B cell (primary cell): ENCODE measurements at regions not wholly inside any gene's neighbourhood (a gene's known extent, or its start where the extent isn't known, plus 50 kb on each side); places are given as distances from the start of the nearest gene placed in this dataset.
"Not testable (repeated sequence)": the region's sequence is repeated elsewhere in the genome, so short reads cannot be mapped to it uniquely, and the experiment has no call there.

ENCODE experiments used
- ATAC-seq: fragments of 200-7000 bp; cut with Tn5 transposase; one replicate; pipeline ENCODE4 v1.10.0; 2021; ENCODE audit warnings: low read depth, mild to moderate bottlenecking, moderate number of reproducible peaks, moderate library complexity
- CTCF ChIA-PET: fragments of 350-600 bp; sonication (Branson Sonifier 250); formaldehyde crosslinking; loops from one replicate; lab custom pipeline; 2021; ENCODE audit warnings: antibody characterized with exemption, inconsistent platforms; lab: Charles Lee
- POLR2A ChIA-PET: fragments of 350-600 bp; sonication (Branson Sonifier 250); formaldehyde crosslinking; loops from one replicate; lab custom pipeline; 2021; ENCODE audit warnings: antibody characterized with exemption; lab: Charles Lee
- DNase-seq: peaks from one replicate; pipeline ENCODE4 v3.0.0; 2013
- H2AFZ ChIP-seq: 2 replicates; pipeline ENCODE4 v1.6.1; 2012; ENCODE audit warnings: mild to moderate bottlenecking, low read depth, low read length; ENCODE audit not compliant: insufficient read depth, poor library complexity, severe bottlenecking
- H3K27ac ChIP-seq, 2 donors: 1 replicate in 1 of 2; 2 replicates in 1 of 2; pipeline ENCODE4 v1.5.1; 2012 to 2013; ENCODE audit warnings: low read length in 2 of 2, mild to moderate bottlenecking in 2 of 2, moderate library complexity in 1 of 2
- H3K27me3 ChIP-seq, 4 experiments: fragments of 200-600 bp in 1 of 4; sonication (generic) in 1 of 4; replicated peaks in 1 of 4; 1 replicate in 2 of 4; 2 replicates in 2 of 4; pipeline versions ENCODE4 v1.6.1 to v1.7.0; 2013 to 2016; ENCODE audit warnings: low read length in 3 of 4, mild to moderate bottlenecking in 2 of 4, mixed read lengths in 1 of 4, moderate library complexity in 1 of 4; ENCODE audit not compliant: insufficient read depth in 4 of 4, control insufficient read depth in 3 of 4; ENCODE audit errors: control extremely low read depth in 1 of 4
- H3K36me3 ChIP-seq, 2 experiments: replicated peaks in 1 of 2; 1 replicate in 1 of 2; 2 replicates in 1 of 2; pipeline versions ENCODE4 v1.6.1 to v1.7.1; 2013; ENCODE audit warnings: low read length in 1 of 2; ENCODE audit not compliant: insufficient read depth in 2 of 2, control insufficient read depth in 1 of 2; ENCODE audit errors: control extremely low read depth in 1 of 2, extremely low read depth in 1 of 2
- H3K4me1 ChIP-seq, 2 donors: fragments of 200-600 bp in 1 of 2; sonication (generic) in 1 of 2; 1 replicate in 1 of 2; 2 replicates in 1 of 2; pipeline versions ENCODE4 v1.5.1 to v1.6.1; 2013 to 2017; ENCODE audit warnings: low read length in 2 of 2; ENCODE audit not compliant: control insufficient read depth in 2 of 2, insufficient read depth in 2 of 2
- H3K4me2 ChIP-seq: replicated peaks from 2 replicates; pipeline ENCODE3; 2012; ENCODE audit warnings: mild to moderate bottlenecking, low read depth, low read length; ENCODE audit not compliant: poor library complexity, severe bottlenecking
- H3K4me3 ChIP-seq, 5 experiments: fragments of 200-600 bp in 1 of 5; sonication (generic) in 1 of 5; 1 replicate in 3 of 5; 2 replicates in 2 of 5; pipeline versions ENCODE4 v1.5.1 to v1.7.0; 2011 to 2016; ENCODE audit warnings: low read length in 4 of 5, mild to moderate bottlenecking in 4 of 5, low read depth in 2 of 5, control low read depth in 1 of 5, moderate library complexity in 1 of 5; ENCODE audit not compliant: insufficient read depth in 1 of 5; ENCODE audit errors: control extremely low read depth in 1 of 5, extremely low read depth in 1 of 5
- H3K79me2 ChIP-seq: fragments of 200-600 bp; sonication (generic); one replicate; pipeline ENCODE4 v1.6.0; 2016; ENCODE audit warnings: low read length; ENCODE audit not compliant: control insufficient read depth, insufficient read depth
- H3K9ac ChIP-seq: fragments of 200-600 bp; sonication (generic); 2 replicates; pipeline ENCODE4 v1.6.1; 2017; ENCODE audit warnings: mild to moderate bottlenecking, low read length, moderate library complexity
- H3K9me3 ChIP-seq, 3 donors: one replicate each; pipeline versions ENCODE4 v1.6.1 to v1.7.1; 2013; ENCODE audit warnings: low read length in 2 of 3; ENCODE audit not compliant: control insufficient read depth in 2 of 3, insufficient read depth in 1 of 3; ENCODE audit errors: control extremely low read depth in 1 of 3
- H4K20me1 ChIP-seq: 2 replicates; pipeline ENCODE4 v1.6.0; 2012; ENCODE audit warnings: mild to moderate bottlenecking, low read length; ENCODE audit not compliant: insufficient read depth, control insufficient read depth, poor library complexity, severe bottlenecking
- H3K27ac Mint-ChIP-seq: one replicate; pipeline ENCODE4 v1.8.0; 2021; ENCODE audit warnings: mixed read lengths
- H3K27me3 Mint-ChIP-seq: one replicate; pipeline ENCODE4 v1.8.0; 2021; ENCODE audit warnings: mixed read lengths
- H3K4me1 Mint-ChIP-seq: one replicate; pipeline ENCODE4 v1.8.0; 2021; ENCODE audit warnings: mixed read lengths
- H3K4me3 Mint-ChIP-seq: one replicate; pipeline ENCODE4 v1.8.0; 2021; ENCODE audit warnings: mixed read lengths
- H3K9me3 Mint-ChIP-seq: one replicate; pipeline ENCODE4 v1.8.0; 2022; ENCODE audit warnings: mixed read lengths; ENCODE audit not compliant: insufficient read depth
- WGBS: methylation state at CpG from one replicate; pipeline ENCODE4 v1.1.5; 2013; ENCODE audit warnings: missing lambda C conversion rate; ENCODE audit not compliant: insufficient coverage; 5-methylcytosine and 5-hydroxymethylcytosine counted together
- intact Hi-C: fragments of 100-400 bp; cut with micrococcal nuclease; formaldehyde crosslinking; loops from one replicate; pipeline ENCODE4 v1.10.0; 2022

GRCh38 chr11:49670705-49671104 is 281.5 kb upstream of the OR4C13 start:
- H3K27ac ChIP-seq, CTCF ChIA-PET, H3K27me3 ChIP-seq, POLR2A ChIA-PET, H3K79me2 ChIP-seq, H2AFZ ChIP-seq, H4K20me1 ChIP-seq, H3K36me3 ChIP-seq, H3K4me1 ChIP-seq, intact Hi-C loops, H3K4me1 Mint-ChIP-seq, H3K4me2 ChIP-seq, H3K4me3 ChIP-seq, H3K4me3 Mint-ChIP-seq, H3K27ac Mint-ChIP-seq, H3K27me3 Mint-ChIP-seq, H3K9me3 Mint-ChIP-seq, H3K9me3 ChIP-seq, DNase-seq, ATAC-seq, H3K9ac ChIP-seq: not testable (repeated sequence)
- WGBS, result no CpG with 5 or more reads among the region's 2 CpGs

DNA sequence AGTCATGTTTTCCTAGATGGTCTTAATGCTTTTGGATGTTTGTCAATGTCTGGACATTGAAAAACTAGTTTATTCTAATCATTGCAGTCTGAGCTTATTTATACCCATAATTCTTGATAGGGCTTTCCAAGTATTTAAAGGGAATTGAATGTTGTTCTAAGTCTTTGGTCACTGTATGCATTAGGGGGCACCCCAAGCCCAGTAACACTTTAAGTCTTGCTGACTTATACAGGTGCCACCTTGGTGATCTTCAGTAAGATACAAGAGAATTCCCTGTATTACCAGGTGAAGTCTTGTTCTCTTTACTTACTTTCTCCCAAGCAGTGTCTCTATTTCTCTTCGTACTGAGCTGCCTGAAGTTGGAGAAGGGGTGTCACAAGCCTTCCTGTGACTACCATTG is 250.1 kb upstream of the OR4C13 start:
- H3K4me2 ChIP-seq, H2AFZ ChIP-seq, H3K27me3 Mint-ChIP-seq, H3K4me3 Mint-ChIP-seq, H3K9ac ChIP-seq, H3K4me1 ChIP-seq, H3K36me3 ChIP-seq, H3K79me2 ChIP-seq, H3K9me3 ChIP-seq, intact Hi-C loops, POLR2A ChIA-PET, H3K27ac ChIP-seq, H3K9me3 Mint-ChIP-seq, H3K27me3 ChIP-seq, H3K4me1 Mint-ChIP-seq, ATAC-seq, CTCF ChIA-PET, DNase-seq, H3K27ac Mint-ChIP-seq, H4K20me1 ChIP-seq, H3K4me3 ChIP-seq: not testable (repeated sequence)
- 71% methylated on average over 1 of the region's 1 CpG for WGBS

GRCh38 chr11:49750447-49750846 is 201.7 kb upstream of the OR4C13 start:
- POLR2A ChIA-PET, H3K4me3 Mint-ChIP-seq, ATAC-seq, H3K27me3 ChIP-seq, intact Hi-C loops, H3K9me3 ChIP-seq, DNase-seq, H3K27me3 Mint-ChIP-seq, H3K4me1 ChIP-seq, H3K4me2 ChIP-seq, H3K4me3 ChIP-seq, CTCF ChIA-PET, H3K27ac ChIP-seq, H3K36me3 ChIP-seq, H4K20me1 ChIP-seq, H3K9me3 Mint-ChIP-seq, H3K4me1 Mint-ChIP-seq, H3K79me2 ChIP-seq, H3K27ac Mint-ChIP-seq, H3K9ac ChIP-seq, H2AFZ ChIP-seq: not testable (repeated sequence)
- 100% methylated on average over 1 of the region's 2 CpGs for whole genome bisulfite sequencing

GRCh38 chr11:49750960-49751359 is 201.2 kb upstream of the OR4C13 start:
- H4K20me1 ChIP-seq, H3K27ac Mint-ChIP-seq, H3K9ac ChIP-seq, H3K4me3 Mint-ChIP-seq, H3K79me2 ChIP-seq, POLR2A ChIA-PET, H2AFZ ChIP-seq, H3K36me3 ChIP-seq, H3K27ac ChIP-seq, H3K4me1 ChIP-seq, DNase-seq, H3K27me3 Mint-ChIP-seq, H3K4me1 Mint-ChIP-seq, H3K4me2 ChIP-seq, H3K27me3 ChIP-seq, H3K4me3 ChIP-seq, H3K9me3 Mint-ChIP-seq, ATAC-seq, H3K9me3 ChIP-seq, intact Hi-C loops, CTCF ChIA-PET: not testable (repeated sequence)
